ENCODE measurements at regions not wholly inside any gene's neighbourhood (a gene's known extent, or its start where the extent isn't known, plus 50 kb on each side); places are given as distances from the start of the nearest gene placed in this dataset.
"Not testable (repeated sequence)": the region's sequence is repeated elsewhere in the genome, so short reads cannot be mapped to it uniquely, and the experiment has no call there.

DNA sequence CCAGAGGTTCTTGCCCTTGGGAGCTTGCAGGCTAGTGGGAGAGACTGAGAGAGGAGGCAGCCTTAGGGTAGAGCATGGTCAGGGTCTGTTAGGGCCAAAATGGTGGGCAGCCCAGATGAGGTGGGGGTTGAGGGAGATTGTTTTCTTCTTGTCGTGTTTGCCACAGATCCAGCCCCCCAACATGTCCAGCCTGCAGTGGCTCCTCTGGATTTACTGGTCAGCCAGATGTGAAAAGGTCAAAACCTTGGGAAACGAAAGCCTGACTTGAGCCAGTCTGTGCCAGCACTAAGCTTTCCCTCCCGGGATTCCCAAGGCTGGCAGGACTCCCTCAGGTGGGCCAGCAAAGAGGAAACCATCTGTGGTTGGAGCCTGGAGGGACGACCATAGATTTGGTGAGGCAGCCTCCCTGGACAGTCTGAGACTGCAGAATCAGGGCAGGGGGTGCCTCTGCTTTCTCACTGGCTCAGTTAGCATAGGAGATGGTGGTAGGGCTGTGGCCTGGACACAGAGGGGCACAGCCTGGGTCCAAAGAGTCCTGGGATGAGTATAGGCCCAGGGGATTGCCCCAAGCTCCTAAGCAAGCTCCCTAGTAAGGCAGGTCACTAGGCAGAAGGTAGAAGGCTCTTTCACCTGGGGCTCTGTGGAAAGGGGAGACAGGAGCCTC is 51.2 kb upstream of the PRR23C start:
- no peak for DNase-seq

GRCh38 chr3:139096670-139097069 is 52.0 kb upstream of the PRR23C start:
- no peak for DNase-seq

GRCh38 chr3:139098391-139098790 is 53.7 kb upstream of the PRR23C start:
- no peak for DNase-seq

DNA sequence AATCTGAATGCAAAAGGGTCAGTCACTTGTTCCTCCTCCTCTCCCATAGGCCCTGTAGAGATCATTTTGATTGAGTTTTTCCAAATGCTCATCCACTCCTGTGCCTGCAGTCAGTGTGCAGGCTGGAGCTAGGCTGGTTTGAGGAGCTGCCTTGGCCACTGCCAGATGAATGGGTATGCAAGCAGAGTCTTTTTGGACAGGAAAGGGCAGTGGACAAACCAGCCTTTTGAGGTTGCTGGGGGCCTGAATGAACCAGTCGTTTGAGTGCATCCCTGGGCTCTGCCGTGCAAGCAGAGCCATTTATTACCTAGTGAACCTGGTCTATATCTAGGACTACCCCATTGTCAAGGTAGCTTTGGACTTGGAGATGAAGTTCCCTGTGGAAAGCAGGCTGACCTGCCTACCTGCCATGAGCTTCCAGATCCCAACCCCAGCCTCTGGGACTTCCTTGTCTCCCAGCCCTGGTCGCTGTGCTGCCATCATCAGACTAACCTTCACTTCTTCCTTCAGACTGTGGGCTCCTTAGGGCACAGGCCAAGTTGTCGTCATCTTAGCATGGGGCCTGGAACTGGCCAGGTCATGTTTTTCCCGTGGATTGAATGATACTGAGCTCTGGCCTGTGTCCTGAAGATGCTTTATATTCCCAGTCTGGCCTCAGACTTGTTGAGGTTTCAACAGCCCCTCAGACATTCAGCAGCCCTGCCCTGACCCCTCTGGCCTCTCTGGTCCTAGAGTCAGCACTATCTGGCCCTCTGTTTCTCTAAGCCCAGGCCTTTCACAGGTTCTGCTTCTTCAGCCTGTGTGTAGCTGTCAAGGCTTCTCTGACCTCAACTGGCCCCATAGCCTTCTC is 55.5 kb upstream of the PRR23C start:
- no peak for DNase-seq

- DNase-seq, result no peak
Measured at GRCh38 chr3:139100821-139101220, 56.1 kb upstream of the PRR23C start.

- no peak for DNase-seq
Measured at GRCh38 chr3:139101396-139101795, 56.7 kb upstream of the PRR23C start.

DNA sequence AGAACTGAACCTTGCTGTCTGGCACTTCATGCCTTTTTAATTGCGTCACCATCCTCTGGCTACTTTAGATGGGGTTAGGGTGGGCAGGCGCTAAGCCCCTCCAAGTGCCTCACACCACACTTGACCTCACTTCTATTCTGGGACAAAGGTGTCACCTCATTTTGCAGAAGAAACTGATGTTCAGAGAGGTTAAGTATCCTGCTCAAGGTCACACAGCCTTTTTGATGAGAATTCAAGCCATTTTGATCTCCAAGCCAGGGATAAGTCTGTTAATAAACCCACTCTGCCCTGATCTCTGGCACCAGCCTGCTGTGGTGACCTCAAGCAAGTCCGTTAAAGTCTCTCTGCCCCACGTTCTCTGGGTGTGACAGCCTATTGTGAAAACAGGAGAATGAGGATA is 58.8 kb upstream of the PRR23C start:
- DNase-seq, result no peak

- DNase-seq, result no peak
Measured at GRCh38 chr3:139104062-139104461, 59.4 kb upstream of the PRR23C start.

GRCh38 chr3:139105154-139105702 is 60.5 kb upstream of the PRR23C start:
- DNase-seq, result no peak

- no peak for DNase-seq
Measured at GRCh38 chr3:139106013-139106932, 61.6 kb upstream of the PRR23C start.

- no peak for DNase-seq
Measured at GRCh38 chr3:139107424-139108252, 62.9 kb upstream of the PRR23C start.

GRCh38 chr3:139108253-139108969 is 63.7 kb upstream of the PRR23C start:
- no peak for DNase-seq

- no peak for DNase-seq
Measured at GRCh38 chr3:139109271-139109670, 64.6 kb upstream of the PRR23C start.

- DNase-seq, result no peak
Measured at GRCh38 chr3:139110072-139110830, 65.6 kb upstream of the PRR23C start.

DNA sequence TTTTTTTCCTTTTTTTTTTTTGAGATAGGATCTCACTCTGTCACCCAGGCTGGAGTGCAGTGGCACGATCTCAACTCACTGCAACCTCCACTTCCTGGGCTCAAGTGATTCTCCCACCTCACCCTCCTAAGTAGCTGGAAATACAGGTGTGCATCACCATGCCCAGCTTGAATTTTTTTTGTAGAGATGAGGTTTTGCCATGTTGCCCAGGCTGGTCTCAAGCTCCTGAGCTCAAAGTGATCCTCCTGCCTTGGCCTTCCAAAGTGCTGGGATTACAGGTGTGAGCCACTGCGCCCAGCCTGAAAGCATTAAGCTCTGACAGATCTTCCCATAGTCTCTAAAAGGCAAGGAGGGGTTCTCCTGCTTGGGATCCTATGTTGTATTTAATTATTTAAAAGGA is 66.2 kb upstream of the PRR23C start:
- DNase-seq, result not testable (repeated sequence)

- DNase-seq, result peak; percentile 43
Measured at GRCh38 chr3:139111392-139112229, 66.9 kb upstream of the PRR23C start.

DNA sequence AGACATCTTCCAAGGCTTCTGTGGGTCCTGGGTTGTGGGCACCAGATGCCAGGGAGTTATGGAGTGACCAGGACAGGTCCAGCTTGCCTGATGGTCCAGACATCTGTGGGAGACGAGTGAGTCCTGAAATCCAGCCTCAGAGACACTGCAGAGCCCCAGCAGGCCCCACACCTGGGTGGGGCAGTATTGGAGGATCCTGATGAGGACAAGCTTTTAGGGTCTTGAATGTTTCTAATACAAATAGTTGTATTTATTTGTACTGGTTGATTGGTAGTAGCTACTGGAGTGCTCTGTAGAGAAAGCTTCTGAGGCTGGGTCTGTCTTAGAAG is 67.5 kb upstream of the PRR23C start:
- no peak for DNase-seq

DNA sequence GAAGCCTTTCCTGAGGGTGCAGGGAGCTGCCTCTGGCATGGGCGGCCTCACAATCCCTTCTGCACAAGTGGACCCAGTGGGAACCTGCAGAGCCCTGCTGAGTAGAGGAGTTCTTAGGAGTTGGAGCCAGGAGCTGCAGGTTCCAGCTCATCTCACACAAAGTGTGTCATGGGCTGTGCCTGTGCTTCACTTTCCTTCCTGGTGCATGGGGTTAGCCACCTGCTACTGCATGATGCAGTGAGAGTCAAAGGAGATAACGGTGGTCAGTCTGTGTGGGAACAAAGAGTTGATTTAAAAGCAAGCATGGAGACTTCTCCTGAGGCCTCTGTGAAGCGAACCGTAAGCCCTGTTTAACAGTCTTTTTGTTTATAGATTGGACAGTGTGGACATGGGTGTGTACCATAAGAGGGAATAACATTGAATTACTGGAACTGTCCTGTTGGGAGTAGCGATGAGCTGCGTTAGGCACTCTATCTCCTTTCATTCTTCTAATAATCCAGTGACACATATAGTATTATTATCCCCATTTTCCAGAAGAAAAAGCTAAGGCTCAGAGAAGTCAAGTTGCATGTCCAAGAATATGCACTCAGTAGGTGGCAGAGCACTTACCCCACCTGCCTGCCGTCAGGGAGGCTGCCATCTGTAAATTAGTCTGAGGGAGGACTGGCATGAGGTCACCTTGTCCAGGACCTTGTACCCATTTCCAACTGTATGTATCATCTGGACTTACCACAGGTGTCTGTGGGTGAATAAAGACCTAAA is 68.7 kb upstream of the PRR23C start:
- no peak for DNase-seq

GRCh38 chr3:139113993-139114375 is 69.3 kb upstream of the PRR23C start:
- DNase-seq, result no peak
